Right atrium auricular region (tissue), 2 donors: ENCODE measurements at regions not wholly inside any gene's neighbourhood (a gene's known extent, or its start where the extent isn't known, plus 50 kb on each side); places are given as distances from the start of the nearest gene placed in this dataset.

Experiments used
- DNase-seq: peaks from one replicate; pipeline ENCODE4 v3.0.0-alpha.2; 2019; ENCODE audit warnings: low spot score
- H3K27ac ChIP-seq, 2 donors: fragments of 200-600 bp; sonication (generic); 1 replicate in 1 of 2; 2 replicates in 1 of 2; pipeline ENCODE4 v1.5.1; 2016 to 2019
- H3K27me3 ChIP-seq, 2 donors: fragments of 200-600 bp; sonication (generic); one replicate each; pipeline versions ENCODE4 v1.5.1 to v1.6.0; 2017 to 2019
- H3K36me3 ChIP-seq: fragments of 200-600 bp; sonication (generic); one replicate; pipeline ENCODE4 v1.5.1; 2016
- H3K4me1 ChIP-seq, 2 donors: fragments of 200-600 bp; sonication (generic); one replicate each; pipeline versions ENCODE4 v1.5.1 to v1.6.0; 2017 to 2019
- H3K4me3 ChIP-seq, 2 donors: fragments of 200-600 bp; sonication (generic); 1 replicate in 1 of 2; 2 replicates in 1 of 2; pipeline ENCODE4 v1.5.1; 2017 to 2019; ENCODE audit warnings: mild to moderate bottlenecking in 1 of 2, moderate library complexity in 1 of 2
- H3K9me3 ChIP-seq, 2 donors: fragments of 200-600 bp; sonication (generic); one replicate each; pipeline ENCODE4 v1.5.1; 2019
- CTCF ChIP-seq, 2 donors: fragments of 200-600 bp; sonication (generic); IDR thresholded peaks; one replicate each; pipeline ENCODE4 v1.5.1; 2019; ENCODE audit warnings: antibody characterized with exemption in 2 of 2

GRCh38 chr11:59273373-59273841 lies 60.7 kb upstream of the MPEG1 start:
- TF ChIP-seq CTCF (IDR thresholded peaks at IDR 0.05), result no peak
- Histone ChIP-seq H3K4me1 (no peaks in the 10 kb centered on the region), H3K9me3 (peaks cover 0 to 8% of the 10 kb centered on the region in 2 donors), H3K27ac (no peak overlapping the region), H3K4me3 (no peak overlapping the region), H3K36me3 (no peaks in the 10 kb centered on the region), H3K27me3 (no peaks in the 10 kb centered on the region)
- DNase-seq, result no peak

GRCh38 chr11:59272771-59273372 lies 60.1 kb upstream of the MPEG1 start:
- Histone ChIP-seq H3K36me3 (no peaks in the 10 kb centered on the region), H3K27me3 (no peaks in the 10 kb centered on the region), H3K4me3 (no peak overlapping the region), H3K27ac (no peak overlapping the region), H3K9me3 (peaks cover 0 to 8% of the 10 kb centered on the region in 2 donors), H3K4me1 (no peaks in the 10 kb centered on the region)
- TF ChIP-seq CTCF (IDR thresholded peaks at IDR 0.05), result no peak
- DNase-seq, result no peak

- Histone ChIP-seq H3K4me1 (no peaks in the 10 kb centered on the region), H3K27ac (no peak overlapping the region), H3K36me3 (no peaks in the 10 kb centered on the region), H3K9me3 (no peaks in the 10 kb centered on the region), H3K4me3 (no peak overlapping the region), H3K27me3 (no peaks in the 10 kb centered on the region)
- DNase-seq, result no peak
- TF ChIP-seq CTCF (IDR thresholded peaks at IDR 0.05), result no peak
Observed at GRCh38 chr11:59271811-59272327, 59.1 kb upstream of the MPEG1 start.

GRCh38 chr11:59271247-59271755 lies 58.6 kb upstream of the MPEG1 start:
- Histone ChIP-seq H3K9me3 (no peaks in the 10 kb centered on the region), H3K4me3 (no peak overlapping the region), H3K4me1 (no peaks in the 10 kb centered on the region), H3K27ac (no peak overlapping the region), H3K27me3 (no peaks in the 10 kb centered on the region), H3K36me3 (no peaks in the 10 kb centered on the region)
- DNase-seq, result no peak
- TF ChIP-seq CTCF (IDR thresholded peaks at IDR 0.05), result no peak

- no peaks in the 10 kb centered on the region for H3K36me3 ChIP-seq
- DNase-seq, result no peak
- no peaks in the 10 kb centered on the region for H3K27me3 ChIP-seq
- no peak overlapping the region for H3K4me3 ChIP-seq
- no peaks in the 10 kb centered on the region for H3K4me1 ChIP-seq
- TF ChIP-seq CTCF (IDR thresholded peaks at IDR 0.05), result no peak
- H3K9me3 ChIP-seq, result no peaks in the 10 kb centered on the region
- no peak overlapping the region for H3K27ac ChIP-seq
Observed at GRCh38 chr11:59267736-59268475, 55.2 kb upstream of the MPEG1 start.
